Activated naive CD8-positive, alpha-beta T cell (primary cell): ENCODE measurements at regions not wholly inside any gene's neighbourhood (a gene's known extent, or its start where the extent isn't known, plus 50 kb on each side); places are given as distances from the start of the nearest gene placed in this dataset.

Source experiments
- H3K27ac Mint-ChIP-seq: one replicate; pipeline ENCODE4 v1.8.0; 2021; ENCODE audit warnings: mixed read lengths
- H3K27me3 Mint-ChIP-seq: one replicate; pipeline ENCODE4 v1.8.0; 2021; ENCODE audit warnings: mixed read lengths
- H3K36me3 Mint-ChIP-seq: one replicate; pipeline ENCODE4 v1.8.0; 2021; ENCODE audit warnings: mixed read lengths
- H3K4me1 Mint-ChIP-seq: one replicate; pipeline ENCODE4 v1.8.0; 2021; ENCODE audit warnings: low read depth, mixed read lengths
- H3K4me3 Mint-ChIP-seq: one replicate; pipeline ENCODE4 v1.8.0; 2021; ENCODE audit warnings: mild to moderate bottlenecking, mixed read lengths
- H3K9me3 Mint-ChIP-seq: one replicate; pipeline ENCODE4 v1.8.0; 2021; ENCODE audit warnings: low read depth, mixed read lengths

- H3K4me1 Mint-ChIP-seq = no peaks in the 10 kb centered on the region
- H3K9me3 Mint-ChIP-seq = peaks cover 7% of the 10 kb centered on the region
- no peak overlapping the region for H3K4me3 Mint-ChIP-seq
- no peaks in the 10 kb centered on the region for H3K36me3 Mint-ChIP-seq
- no peak overlapping the region for H3K27ac Mint-ChIP-seq
- H3K27me3 Mint-ChIP-seq = no peaks in the 10 kb centered on the region
Measured at GRCh38 chr2:83873110-83873509, 586.0 kb downstream of the SUCLG1 start.

GRCh38 chr2:83866211-83866610 is 592.9 kb downstream of the SUCLG1 start:
- Mint-ChIP-seq H3K9me3 (no peaks in the 10 kb centered on the region), H3K4me3 (no peak overlapping the region), H3K36me3 (no peaks in the 10 kb centered on the region), H3K4me1 (no peaks in the 10 kb centered on the region), H3K27me3 (no peaks in the 10 kb centered on the region), H3K27ac (no peak overlapping the region)

GRCh38 chr2:83862600-83862999 is 596.5 kb downstream of the SUCLG1 start:
- no peaks in the 10 kb centered on the region for H3K36me3 Mint-ChIP-seq
- H3K4me3 Mint-ChIP-seq = no peak overlapping the region
- no peaks in the 10 kb centered on the region for H3K27me3 Mint-ChIP-seq
- no peaks in the 10 kb centered on the region for H3K4me1 Mint-ChIP-seq
- no peak overlapping the region for H3K27ac Mint-ChIP-seq
- H3K9me3 Mint-ChIP-seq = no peaks in the 10 kb centered on the region

DNA sequence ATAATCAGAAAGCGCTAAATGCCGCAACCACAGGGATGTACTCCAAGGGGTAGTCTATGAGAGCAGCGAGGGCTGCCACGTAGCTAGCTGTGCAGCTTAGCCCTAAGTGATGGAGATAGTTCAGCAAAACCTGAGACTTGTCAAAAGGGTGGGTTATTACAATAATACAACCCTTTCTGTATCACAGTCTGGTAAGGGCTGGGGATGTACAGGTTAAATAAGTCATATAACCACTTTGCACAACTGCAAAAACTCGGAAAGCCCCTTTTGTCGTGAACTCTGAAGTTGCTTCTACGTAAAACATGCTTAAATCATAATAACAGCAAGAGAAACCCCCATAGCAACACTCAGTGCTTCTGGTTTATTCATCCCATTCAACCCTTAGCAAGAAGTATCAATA is 598.8 kb downstream of the SUCLG1 start:
- Mint-ChIP-seq H3K27ac (no peak overlapping the region), H3K4me3 (no peak overlapping the region), H3K36me3 (no peaks in the 10 kb centered on the region), H3K4me1 (no peaks in the 10 kb centered on the region), H3K27me3 (no peaks in the 10 kb centered on the region), H3K9me3 (no peaks in the 10 kb centered on the region)

DNA sequence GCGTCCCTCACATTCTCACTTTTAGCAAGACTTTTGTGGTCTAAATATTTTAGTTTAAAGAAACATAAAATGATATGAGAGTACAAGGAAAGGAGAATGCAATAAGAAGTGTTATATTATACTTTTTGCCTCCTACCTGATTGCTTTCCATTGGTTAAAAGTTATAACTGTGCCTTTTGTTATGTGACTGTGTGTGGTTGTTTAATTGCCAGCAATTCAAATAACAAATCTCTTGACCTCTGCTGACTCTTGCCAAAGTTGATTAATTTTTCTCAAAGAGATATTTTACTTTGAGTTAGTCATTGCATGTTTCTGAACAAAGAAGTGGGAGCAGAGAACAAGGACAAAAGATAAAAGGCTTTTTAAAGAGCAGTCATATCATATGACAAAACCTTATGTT is 599.5 kb downstream of the SUCLG1 start:
- Mint-ChIP-seq H3K9me3 (no peaks in the 10 kb centered on the region), H3K36me3 (no peaks in the 10 kb centered on the region), H3K4me3 (no peak overlapping the region), H3K27me3 (no peaks in the 10 kb centered on the region), H3K27ac (no peak overlapping the region), H3K4me1 (no peaks in the 10 kb centered on the region)

DNA sequence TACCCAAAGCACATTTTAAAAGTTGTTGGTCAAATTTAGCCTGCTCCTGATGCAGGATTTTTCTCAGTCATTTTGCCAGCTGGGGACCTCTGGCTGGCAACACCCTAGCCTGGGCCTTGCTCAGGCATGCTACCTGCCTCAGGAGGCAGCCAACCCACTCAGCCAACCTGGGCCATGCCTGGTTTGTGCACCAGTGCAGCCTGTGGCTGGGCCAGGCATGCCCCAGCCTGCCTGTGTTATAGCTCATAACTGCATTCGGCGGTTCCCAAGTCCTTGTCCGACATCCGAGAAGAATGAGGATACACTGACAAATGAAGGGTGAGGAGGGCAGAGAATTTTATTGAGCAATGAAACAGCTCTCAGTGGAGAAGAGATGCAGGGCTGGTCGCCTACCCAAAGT is 608.0 kb downstream of the SUCLG1 start:
- no peak overlapping the region for H3K27ac Mint-ChIP-seq
- no peaks in the 10 kb centered on the region for H3K4me1 Mint-ChIP-seq
- peaks cover 7% of the 10 kb centered on the region for H3K9me3 Mint-ChIP-seq
- peaks cover 4% of the 10 kb centered on the region for H3K27me3 Mint-ChIP-seq
- no peaks in the 10 kb centered on the region for H3K36me3 Mint-ChIP-seq
- H3K4me3 Mint-ChIP-seq = no peak overlapping the region

- peaks cover 4% of the 10 kb centered on the region for H3K27me3 Mint-ChIP-seq
- H3K36me3 Mint-ChIP-seq = no peaks in the 10 kb centered on the region
- no peak overlapping the region for H3K4me3 Mint-ChIP-seq
- peaks cover 7% of the 10 kb centered on the region for H3K9me3 Mint-ChIP-seq
- H3K27ac Mint-ChIP-seq = no peak overlapping the region
- H3K4me1 Mint-ChIP-seq = no peaks in the 10 kb centered on the region
Measured at GRCh38 chr2:83850071-83850725, 608.9 kb downstream of the SUCLG1 start.

GRCh38 chr2:83844490-83844889 is 614.6 kb downstream of the SUCLG1 start:
- H3K27me3 Mint-ChIP-seq = peaks cover 2% of the 10 kb centered on the region
- H3K4me1 Mint-ChIP-seq = no peaks in the 10 kb centered on the region
- no peaks in the 10 kb centered on the region for H3K9me3 Mint-ChIP-seq
- no peaks in the 10 kb centered on the region for H3K36me3 Mint-ChIP-seq
- no peak overlapping the region for H3K4me3 Mint-ChIP-seq
- H3K27ac Mint-ChIP-seq = no peak overlapping the region

GRCh38 chr2:83842421-83842820 is 616.7 kb downstream of the SUCLG1 start:
- Mint-ChIP-seq H3K27me3 (no peaks in the 10 kb centered on the region), H3K4me3 (no peak overlapping the region), H3K4me1 (no peaks in the 10 kb centered on the region), H3K27ac (no peak overlapping the region), H3K9me3 (no peaks in the 10 kb centered on the region), H3K36me3 (no peaks in the 10 kb centered on the region)

- H3K27me3 Mint-ChIP-seq = peaks cover 2% of the 10 kb centered on the region
- H3K4me3 Mint-ChIP-seq = no peak overlapping the region
- H3K4me1 Mint-ChIP-seq = no peaks in the 10 kb centered on the region
- H3K36me3 Mint-ChIP-seq = no peaks in the 10 kb centered on the region
- H3K27ac Mint-ChIP-seq = no peak overlapping the region
- no peaks in the 10 kb centered on the region for H3K9me3 Mint-ChIP-seq
Measured at GRCh38 chr2:83837823-83838222, 621.3 kb downstream of the SUCLG1 start.

DNA sequence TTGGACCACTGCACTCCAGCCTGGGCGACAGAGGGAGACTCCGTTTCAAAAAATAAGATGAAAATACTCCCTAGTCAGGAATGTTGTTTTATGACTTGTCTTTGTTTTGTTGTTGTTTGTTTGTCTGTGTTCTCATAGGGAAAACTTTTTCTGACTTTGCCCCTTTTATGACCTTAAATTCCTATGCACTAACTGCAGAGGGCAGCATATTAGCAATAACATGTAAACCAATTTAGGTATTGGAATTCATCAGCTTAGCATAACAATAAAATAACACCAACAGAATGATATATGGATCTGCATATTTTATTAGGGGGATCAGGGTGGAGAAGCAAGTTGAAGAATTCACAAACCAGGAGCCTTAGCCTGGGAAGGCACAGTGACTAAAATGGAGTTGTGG is 631.5 kb downstream of the SUCLG1 start:
- Mint-ChIP-seq H3K27me3 (peaks cover 6% of the 10 kb centered on the region), H3K36me3 (no peaks in the 10 kb centered on the region), H3K27ac (no peak overlapping the region), H3K4me3 (no peak overlapping the region), H3K9me3 (no peaks in the 10 kb centered on the region), H3K4me1 (no peaks in the 10 kb centered on the region)

GRCh38 chr2:83826577-83826976 is 632.5 kb downstream of the SUCLG1 start:
- no peak overlapping the region for H3K27ac Mint-ChIP-seq
- peaks cover 6% of the 10 kb centered on the region for H3K27me3 Mint-ChIP-seq
- no peak overlapping the region for H3K4me3 Mint-ChIP-seq
- no peaks in the 10 kb centered on the region for H3K4me1 Mint-ChIP-seq
- no peaks in the 10 kb centered on the region for H3K9me3 Mint-ChIP-seq
- H3K36me3 Mint-ChIP-seq = no peaks in the 10 kb centered on the region

DNA sequence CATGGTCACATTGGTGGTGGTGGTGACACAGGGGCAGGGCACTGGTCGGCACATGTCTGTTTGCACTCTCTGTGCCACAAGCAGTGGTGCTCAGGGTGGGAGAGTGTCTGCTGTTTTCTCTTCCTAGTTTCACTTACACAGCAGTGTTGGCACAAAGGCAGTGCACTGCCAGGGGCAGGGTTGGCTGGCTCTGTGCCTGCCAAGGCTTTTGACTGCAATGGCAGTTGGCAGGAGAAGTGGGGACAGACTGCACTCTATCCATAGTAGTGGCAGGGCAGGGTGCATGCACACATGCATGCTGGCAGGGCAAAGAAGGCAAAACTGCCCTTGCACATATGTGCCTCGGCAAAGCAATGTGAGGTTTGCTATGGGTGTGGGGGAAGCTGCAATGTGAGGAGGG is 635.9 kb downstream of the SUCLG1 start:
- Mint-ChIP-seq H3K9me3 (no peaks in the 10 kb centered on the region), H3K4me1 (no peaks in the 10 kb centered on the region), H3K27ac (no peak overlapping the region), H3K36me3 (no peaks in the 10 kb centered on the region), H3K27me3 (peaks cover 6% of the 10 kb centered on the region), H3K4me3 (no peak overlapping the region)

- no peak overlapping the region for H3K27ac Mint-ChIP-seq
- H3K9me3 Mint-ChIP-seq = no peaks in the 10 kb centered on the region
- H3K36me3 Mint-ChIP-seq = no peaks in the 10 kb centered on the region
- H3K27me3 Mint-ChIP-seq = no peaks in the 10 kb centered on the region
- no peaks in the 10 kb centered on the region for H3K4me1 Mint-ChIP-seq
- no peak overlapping the region for H3K4me3 Mint-ChIP-seq
Measured at GRCh38 chr2:83817511-83817910, 641.6 kb downstream of the SUCLG1 start.

DNA sequence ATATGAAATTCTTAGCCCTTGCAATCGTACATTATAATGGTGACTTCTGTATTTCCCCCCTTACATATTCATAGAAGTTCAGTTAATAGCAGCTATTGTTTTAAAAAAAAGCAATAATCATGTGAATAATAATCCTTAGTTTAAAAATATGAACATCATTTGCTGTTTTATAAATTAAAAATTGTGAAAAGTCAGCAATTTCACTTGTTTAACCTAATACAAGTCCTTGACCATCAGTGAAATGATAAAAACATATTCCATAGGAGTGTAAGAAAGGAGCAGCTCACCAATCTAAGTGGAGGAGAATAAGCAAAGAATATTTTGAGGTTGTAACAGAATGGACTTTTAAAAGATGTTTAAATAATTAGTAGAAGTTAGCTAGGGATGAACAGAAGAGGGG is 650.2 kb downstream of the SUCLG1 start:
- Mint-ChIP-seq H3K4me3 (no peak overlapping the region), H3K4me1 (no peaks in the 10 kb centered on the region), H3K9me3 (no peaks in the 10 kb centered on the region), H3K27me3 (no peaks in the 10 kb centered on the region), H3K27ac (no peak overlapping the region), H3K36me3 (no peaks in the 10 kb centered on the region)

DNA sequence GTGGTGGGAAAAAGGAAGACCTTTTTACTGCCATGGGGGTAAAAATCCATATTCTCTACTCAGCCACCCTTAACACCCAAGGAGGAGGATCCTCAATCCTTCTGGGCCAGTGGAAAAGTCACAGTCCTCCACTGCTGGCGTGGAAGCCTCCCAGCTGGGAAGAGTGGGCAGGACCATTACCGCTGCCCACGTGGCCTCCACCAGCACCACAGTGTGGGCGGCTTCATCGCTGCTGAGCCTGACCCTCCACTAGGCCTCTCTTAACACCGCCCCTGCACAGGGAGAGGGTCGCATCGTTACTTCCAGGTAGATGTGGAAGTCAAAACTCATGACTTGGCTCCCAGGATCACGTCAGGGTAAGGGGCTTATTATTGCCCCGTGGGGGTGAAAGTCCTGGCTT is 656.5 kb downstream of the SUCLG1 start:
- no peak overlapping the region for H3K27ac Mint-ChIP-seq
- no peaks in the 10 kb centered on the region for H3K4me1 Mint-ChIP-seq
- no peaks in the 10 kb centered on the region for H3K36me3 Mint-ChIP-seq
- H3K27me3 Mint-ChIP-seq = no peaks in the 10 kb centered on the region
- no peaks in the 10 kb centered on the region for H3K9me3 Mint-ChIP-seq
- no peak overlapping the region for H3K4me3 Mint-ChIP-seq
